Lower leg skin (tissue), 3 donors: ENCODE measurements at regions not wholly inside any gene's neighbourhood (a gene's known extent, or its start where the extent isn't known, plus 50 kb on each side); places are given as distances from the start of the nearest gene placed in this dataset.

ENCODE experiments used
- CTCF ChIP-seq, 3 donors: fragments of 450-650 bp; IDR thresholded peaks; one replicate each; pipeline ENCODE4 v1.5.1; 2016; ENCODE audit warnings: antibody characterized with exemption in 3 of 3, mild to moderate bottlenecking in 3 of 3, moderate library complexity in 2 of 3
- POLR2A ChIP-seq, 2 donors: fragments of 450-650 bp; IDR thresholded peaks; one replicate each; pipeline ENCODE4 v1.6.1; 2016 to 2017; ENCODE audit warnings: antibody characterized with exemption in 2 of 2, mild to moderate bottlenecking in 1 of 2, moderate library complexity in 1 of 2

DNA sequence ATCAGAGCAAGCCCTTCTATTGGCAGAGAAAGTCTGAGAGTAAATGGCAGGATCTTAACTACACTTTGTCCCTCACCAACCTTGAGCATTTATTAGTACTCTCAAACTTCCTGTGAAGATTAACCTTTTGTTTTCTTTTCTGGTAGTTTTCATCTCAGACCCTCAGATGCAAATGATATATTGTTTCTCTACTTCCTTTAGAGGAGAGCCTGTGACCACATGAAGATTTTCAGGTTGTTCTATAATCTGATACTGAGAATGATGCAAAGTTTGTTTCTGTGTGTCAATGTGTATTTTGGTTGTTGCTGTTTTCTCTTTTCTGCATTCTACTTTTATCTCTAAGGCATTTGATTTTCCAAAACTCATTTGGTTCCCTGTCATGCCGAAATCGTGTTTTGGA lies 165.8 kb upstream of the CYSLTR1 start:
- TF ChIP-seq CTCF (IDR thresholded peaks at IDR 0.05) (no peak), POLR2A (IDR thresholded peaks at IDR 0.05) (no peak)
